NCI-H1417 treated with DMSO at 0.1 percent for 48 hours (cell line): ENCODE measurements at regions not wholly inside any gene's neighbourhood (a gene's known extent, or its start where the extent isn't known, plus 50 kb on each side); places are given as distances from the start of the nearest gene placed in this dataset.

ENCODE experiments used
- DNase-seq: peaks from one replicate; lab custom pipeline; 2025; lab: John Stamatoyannopoulos, UW

- DNase-seq = no peak
These were observed 51.3 kb upstream of the EIF2S2 start for GRCh38 chr20:34163307-34163706.

GRCh38 chr20:34164381-34164984 is 52.4 kb upstream of the EIF2S2 start:
- no peak for DNase-seq

DNA sequence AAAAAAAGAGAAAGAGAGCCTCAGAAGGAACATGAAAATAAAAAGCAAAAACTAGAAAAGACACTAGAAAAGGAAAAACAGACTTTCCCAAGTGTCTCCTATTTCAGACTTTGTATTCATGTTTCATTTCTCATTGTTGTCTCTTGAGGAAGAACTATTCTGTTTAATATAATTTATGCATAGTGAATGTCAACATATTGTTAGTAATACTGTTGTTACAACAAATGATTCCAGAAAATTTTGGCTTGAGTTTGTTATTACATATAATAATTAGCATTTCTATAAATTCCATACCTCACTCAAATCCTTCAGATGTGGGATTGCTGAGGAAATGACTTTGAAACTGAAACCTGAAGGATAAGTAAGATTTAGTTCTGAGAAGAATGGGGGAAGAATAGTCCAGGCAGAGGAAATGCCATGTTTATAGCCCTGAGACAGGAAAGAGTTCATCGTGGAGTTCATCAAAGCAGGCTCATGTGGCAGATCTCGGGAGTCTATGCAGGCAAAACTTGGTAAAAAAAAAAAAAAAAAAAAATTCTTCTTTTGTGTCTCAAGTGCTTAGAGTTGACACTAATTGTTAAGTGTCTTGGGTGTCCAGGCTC is 53.1 kb upstream of the EIF2S2 start:
- DNase-seq = no peak

DNA sequence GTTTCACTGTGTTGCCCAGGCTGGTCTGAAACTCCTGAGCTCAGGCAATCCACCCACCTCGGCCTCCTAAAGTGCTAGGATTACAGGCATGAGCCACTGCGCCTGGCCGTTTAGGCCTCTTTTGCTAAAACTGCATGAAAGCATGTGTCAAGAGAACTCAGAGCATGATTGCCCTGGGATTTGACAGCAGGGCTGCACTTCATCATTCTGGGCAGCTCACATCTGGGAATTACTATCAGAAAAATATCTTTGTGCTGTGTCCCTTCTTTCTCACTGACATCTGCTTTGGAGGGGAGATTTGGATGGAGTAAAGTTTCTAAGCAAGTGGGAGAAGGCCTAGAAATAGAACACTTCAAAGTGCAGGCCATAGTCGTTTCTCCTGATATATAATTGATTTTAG is 59.6 kb upstream of the EIF2S2 start:
- DNase-seq = no peak

GRCh38 chr20:34172926-34173325 is 60.9 kb upstream of the EIF2S2 start:
- no peak for DNase-seq

- DNase-seq = no peak
These were observed 63.0 kb upstream of the EIF2S2 start for GRCh38 chr20:34175079-34175478.

- DNase-seq = no peak
These were observed 63.8 kb upstream of the EIF2S2 start for GRCh38 chr20:34175879-34176278.

DNA sequence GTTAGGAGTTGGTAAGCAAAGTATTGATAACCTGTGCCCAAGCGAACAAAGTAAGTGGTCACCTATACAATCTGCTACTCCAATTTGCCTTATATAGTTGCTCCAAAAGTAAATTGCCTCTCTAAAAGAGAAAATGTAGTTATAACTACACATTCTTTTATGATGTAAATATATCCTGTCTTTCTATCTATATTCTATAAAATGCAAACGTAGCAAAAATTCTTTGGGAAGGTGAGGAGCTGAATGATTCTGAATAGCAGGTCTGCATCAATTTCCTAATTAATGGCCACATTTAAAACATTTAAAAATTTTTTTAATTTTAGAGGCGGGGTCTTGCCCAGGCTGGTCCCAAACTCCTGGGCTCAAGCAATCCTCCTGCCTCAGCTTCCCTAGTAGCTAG is 64.2 kb upstream of the ASIP start:
- no peak for DNase-seq

DNA sequence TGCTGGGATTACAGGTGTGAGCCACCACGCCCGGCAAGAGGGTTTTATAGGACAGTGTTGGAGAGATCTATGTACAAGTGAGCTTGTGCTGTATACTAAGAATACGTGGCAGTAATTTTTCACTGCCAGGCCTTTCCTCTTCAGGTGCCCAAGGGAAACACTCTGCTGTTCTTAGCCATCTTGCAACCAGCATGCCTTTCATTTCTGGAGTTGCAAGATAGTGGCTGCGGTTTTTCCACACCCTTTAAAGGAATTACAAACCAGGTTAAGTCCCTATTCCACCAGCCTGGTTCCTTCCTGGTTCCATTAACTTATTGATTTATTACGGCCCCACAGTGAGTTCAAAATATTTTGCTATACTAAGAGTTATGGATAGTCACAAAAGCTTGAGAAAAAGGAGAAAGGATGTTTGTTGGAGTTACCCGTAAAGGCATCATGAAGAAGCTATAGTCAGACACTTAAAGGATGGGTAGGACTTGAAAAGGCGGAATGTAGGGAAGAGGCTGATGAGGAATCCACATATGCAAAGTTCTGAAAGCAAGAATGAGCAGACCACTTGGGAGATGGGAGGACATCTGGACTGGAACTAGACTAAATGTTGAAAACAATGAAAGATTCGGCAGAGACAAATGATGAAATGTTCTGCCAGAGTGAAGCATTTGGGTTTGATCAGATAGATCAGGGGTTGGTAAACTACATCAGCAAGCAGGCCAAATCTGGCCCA is 61.4 kb upstream of the ASIP start:
- no peak for DNase-seq

GRCh38 chr20:34180460-34181120 is 60.6 kb upstream of the ASIP start:
- DNase-seq = peak; percentile 61

- DNase-seq = no peak
These were observed 59.7 kb upstream of the ASIP start for GRCh38 chr20:34181484-34181883.

DNA sequence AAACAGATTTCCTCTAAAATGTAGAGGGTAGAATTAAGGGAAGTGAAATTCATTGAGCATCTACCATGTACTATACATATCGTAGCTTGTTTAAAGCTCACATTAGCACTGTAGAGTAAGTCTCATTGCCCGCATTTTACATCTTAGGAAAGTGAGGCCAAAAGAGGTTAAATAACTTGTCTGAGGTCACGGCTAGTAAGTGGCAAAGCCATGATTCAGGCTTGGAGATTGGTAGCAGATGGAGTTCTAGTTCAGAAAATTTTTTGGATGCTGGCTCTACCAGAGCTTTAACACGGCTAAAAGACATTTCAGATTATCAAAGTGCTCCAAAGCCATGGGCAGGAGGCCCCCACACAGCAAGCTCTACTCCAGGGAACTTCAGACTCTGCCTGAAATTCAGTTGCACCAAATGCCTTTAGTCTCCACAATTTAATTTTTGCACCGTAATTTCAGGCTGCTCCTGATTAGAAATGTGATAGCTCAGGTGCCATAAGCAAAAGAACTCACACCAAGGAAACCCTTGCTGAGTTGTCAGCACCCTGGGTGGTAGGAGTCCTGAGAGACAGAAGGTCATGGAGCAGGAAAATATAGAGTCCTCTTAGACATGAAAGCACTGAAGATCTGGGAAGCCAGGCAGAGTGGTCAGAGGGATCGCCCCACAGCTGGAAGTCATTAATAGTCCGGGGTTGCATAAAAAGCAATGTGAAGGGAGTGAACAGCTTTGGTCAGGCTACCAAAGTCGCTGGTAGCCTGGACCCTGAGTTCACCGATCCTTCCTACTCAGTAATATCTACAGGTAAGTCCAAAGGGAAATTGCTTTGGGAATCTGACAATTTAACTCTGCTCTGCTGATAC is 55.2 kb upstream of the ASIP start:
- no peak for DNase-seq

DNA sequence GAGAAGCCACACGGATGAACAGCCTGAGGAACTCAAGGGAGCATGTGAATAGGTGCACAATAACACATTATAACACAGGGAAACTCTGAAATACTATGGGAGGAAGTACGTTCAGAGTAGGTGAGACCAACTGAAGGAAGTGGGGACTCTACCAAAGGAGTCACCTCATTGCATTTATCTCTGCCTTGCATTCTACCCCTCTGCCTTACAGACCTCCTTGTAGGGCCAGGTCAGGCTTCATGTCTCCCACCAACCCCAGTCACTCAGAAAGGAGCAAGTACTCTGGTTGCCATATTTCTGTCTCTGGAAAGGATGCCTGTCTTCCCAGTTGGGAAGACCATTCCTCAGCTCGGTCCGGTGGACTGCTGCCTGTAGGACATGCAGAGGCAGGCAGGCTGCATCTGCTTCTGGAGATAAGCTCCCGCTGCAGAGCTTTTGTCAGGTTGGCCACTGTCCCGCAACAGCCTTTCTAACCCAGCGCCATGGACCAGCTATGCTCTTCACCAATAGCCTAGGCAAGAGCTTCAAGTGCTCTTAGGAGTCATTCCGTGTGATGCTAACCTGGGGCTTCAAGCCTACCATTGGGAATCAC is 51.6 kb upstream of the ASIP start:
- DNase-seq = no peak

GRCh38 chr20:34190262-34190661 is 51.0 kb upstream of the ASIP start:
- no peak for DNase-seq

DNA sequence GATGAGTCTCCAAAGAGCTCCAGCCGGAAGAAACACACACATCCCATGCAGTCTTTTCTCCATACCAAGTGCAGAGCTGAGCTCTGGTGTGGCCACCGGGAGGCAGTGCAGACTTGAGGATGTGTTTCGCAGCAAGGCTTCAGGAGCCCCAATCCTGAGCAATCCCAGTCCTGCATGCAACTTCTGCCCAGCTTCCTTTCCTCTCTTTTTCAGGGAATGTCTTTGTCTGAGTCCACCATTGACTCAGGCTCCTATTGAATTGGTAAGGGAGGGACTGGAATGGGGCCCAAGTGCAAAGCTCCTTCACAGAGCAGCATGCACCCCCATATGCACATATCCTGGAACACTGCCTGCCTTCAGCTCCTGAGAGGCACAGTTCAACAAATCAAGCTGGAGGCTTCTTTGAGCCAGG is 50.5 kb upstream of the ASIP start:
- peak; percentile 43 for DNase-seq
